ENCODE measurements at regions not wholly inside any gene's neighbourhood (a gene's known extent, or its start where the extent isn't known, plus 50 kb on each side); places are given as distances from the start of the nearest gene placed in this dataset.

- H3K9ac ChIP-seq (ENCODE audit: extremely low read depth, insufficient read length, low read length) = no peak overlapping the region
- peaks cover 2% of the 10 kb centered on the region; the same call in 1 of the 2 replicates for H3K27me3 Mint-ChIP-seq (ENCODE audit: low read depth)
- H3K27ac ChIP-seq (ENCODE audit: insufficient read length, low read depth, low read length) = no peak overlapping the region
- H2BK5ac ChIP-seq (ENCODE audit: insufficient read length, low read length) = no peak overlapping the region
- H3K27ac Mint-ChIP-seq = no peak overlapping the region
- no peaks in the 10 kb centered on the region for H3K79me2 ChIP-seq (ENCODE audit: insufficient read depth, low read length)
- H3K4ac ChIP-seq (ENCODE audit: low read depth, low read length) = no peak overlapping the region
- no peak overlapping the region for H3K56ac ChIP-seq (ENCODE audit: insufficient read length, low read depth, low read length)
- H3K4me1 Mint-ChIP-seq = no peaks in the 10 kb centered on the region
- no CpG with 5 or more reads among the region's 8 CpGs for WGBS (ENCODE audit: extremely low coverage, insufficient read length, low lambda C conversion rate)
- H4K5ac ChIP-seq (ENCODE audit: insufficient read length, low read depth, low read length) = no peak overlapping the region
- no peak overlapping the region for H2BK120ac ChIP-seq (ENCODE audit: low read depth, low read length, poor library complexity, severe bottlenecking)
- H4K91ac ChIP-seq (ENCODE audit: insufficient read length, low read depth, low read length) = no peak overlapping the region
- DNase-seq = no peak
- no peak overlapping the region for H3K14ac ChIP-seq (ENCODE audit: insufficient read depth, low read length)
- no peaks in the 10 kb centered on the region for H3K23me2 ChIP-seq (ENCODE audit: insufficient read length, low read depth, low read length, poor library complexity, severe bottlenecking)
- H3K23ac ChIP-seq (ENCODE audit: insufficient read length, low read depth, low read length) = no peak overlapping the region
- H2BK20ac ChIP-seq (ENCODE audit: low read depth, low read length, poor library complexity, severe bottlenecking) = no peak overlapping the region
- H2BK12ac ChIP-seq (ENCODE audit: insufficient read length, low read depth, low read length) = no peak overlapping the region
- no peaks in the 10 kb centered on the region for H3K27me3 ChIP-seq (ENCODE audit: insufficient read depth, low read length)
- H2BK15ac ChIP-seq (ENCODE audit: low read depth, low read length) = no peak overlapping the region
- H3K4me2 ChIP-seq (ENCODE audit: insufficient read depth, insufficient read length, low read length) = no peak overlapping the region
- no peaks in the 10 kb centered on the region for H3K9me3 ChIP-seq (ENCODE audit: control insufficient read depth, low read depth, low read length)
- H4K20me1 ChIP-seq (ENCODE audit: control insufficient read depth, insufficient read depth, insufficient read length) = no peaks in the 10 kb centered on the region
- H3T11ph ChIP-seq (ENCODE audit: low read length) = no peak overlapping the region
- peaks cover 3 to 4% of the 10 kb centered on the region in 2 experiments; a peak in 2 of 5 replicates for H3K9me3 Mint-ChIP-seq
- no peak overlapping the region for H2AK5ac ChIP-seq (ENCODE audit: insufficient read length, low read length)
- H3K18ac ChIP-seq (ENCODE audit: insufficient read length, low read depth, low read length) = no peak overlapping the region
- no peak for TF ChIP-seq CTCF (conservative IDR thresholded peaks at IDR 0.05)
- H4K8ac ChIP-seq (replicated peaks; ENCODE audit: insufficient read length, low read depth, low read length) = no peak overlapping the region
- no peaks in the 10 kb centered on the region for H3K79me1 ChIP-seq (ENCODE audit: insufficient read depth, low read depth, low read length, poor library complexity, severe bottlenecking)
- H3K36me3 Mint-ChIP-seq (ENCODE audit: insufficient read depth in 1 of 3, low read depth in 3 of 3) = peaks cover 0 to 4% (median 1%) of the 10 kb centered on the region in 3 experiments; a peak in 2 of 7 replicates
- H2AFZ ChIP-seq (ENCODE audit: low read length) = no peak overlapping the region
- no peaks in the 10 kb centered on the region for H3K4me1 ChIP-seq (ENCODE audit: insufficient read depth, low read length)
- no peak overlapping the region for H3K4me3 Mint-ChIP-seq
These were observed 176.2 kb downstream of the ICE1 start for GRCh38 chr5:5598547-5599113.
